Activated naive CD8-positive, alpha-beta T cell (primary cell): ENCODE measurements at regions not wholly inside any gene's neighbourhood (a gene's known extent, or its start where the extent isn't known, plus 50 kb on each side); places are given as distances from the start of the nearest gene placed in this dataset.

Experiments
- H3K27ac Mint-ChIP-seq: one replicate; pipeline ENCODE4 v1.8.0; 2021; ENCODE audit warnings: mixed read lengths
- H3K27me3 Mint-ChIP-seq: one replicate; pipeline ENCODE4 v1.8.0; 2021; ENCODE audit warnings: mixed read lengths
- H3K36me3 Mint-ChIP-seq: one replicate; pipeline ENCODE4 v1.8.0; 2021; ENCODE audit warnings: mixed read lengths
- H3K4me1 Mint-ChIP-seq: one replicate; pipeline ENCODE4 v1.8.0; 2021; ENCODE audit warnings: low read depth, mixed read lengths
- H3K4me3 Mint-ChIP-seq: one replicate; pipeline ENCODE4 v1.8.0; 2021; ENCODE audit warnings: mild to moderate bottlenecking, mixed read lengths
- H3K9me3 Mint-ChIP-seq: one replicate; pipeline ENCODE4 v1.8.0; 2021; ENCODE audit warnings: low read depth, mixed read lengths

DNA sequence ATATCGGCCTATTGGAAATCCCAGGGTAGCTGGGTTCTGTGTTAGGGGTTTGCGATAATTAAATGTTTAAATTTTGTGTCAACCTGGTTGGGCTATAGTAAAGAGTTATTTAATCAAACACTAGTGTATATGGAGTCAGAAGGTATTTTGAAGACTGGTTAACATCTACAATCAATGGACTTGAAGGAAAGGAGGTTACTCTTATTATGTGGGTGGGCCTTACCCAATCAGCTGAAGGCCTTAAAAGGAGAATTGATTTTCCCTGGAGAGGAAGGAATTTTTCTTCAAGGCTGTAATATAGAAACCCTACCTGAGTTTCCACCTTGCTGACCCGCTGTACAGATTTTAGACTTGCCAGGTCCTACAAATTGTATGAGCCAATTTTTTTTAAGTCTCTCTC lies 411.4 kb downstream of the IRX1 start:
- no peaks in the 10 kb centered on the region for H3K9me3 Mint-ChIP-seq
- H3K27me3 Mint-ChIP-seq, result no peaks in the 10 kb centered on the region
- no peak overlapping the region for H3K27ac Mint-ChIP-seq
- no peak overlapping the region for H3K4me3 Mint-ChIP-seq
- no peaks in the 10 kb centered on the region for H3K36me3 Mint-ChIP-seq
- no peaks in the 10 kb centered on the region for H3K4me1 Mint-ChIP-seq

DNA sequence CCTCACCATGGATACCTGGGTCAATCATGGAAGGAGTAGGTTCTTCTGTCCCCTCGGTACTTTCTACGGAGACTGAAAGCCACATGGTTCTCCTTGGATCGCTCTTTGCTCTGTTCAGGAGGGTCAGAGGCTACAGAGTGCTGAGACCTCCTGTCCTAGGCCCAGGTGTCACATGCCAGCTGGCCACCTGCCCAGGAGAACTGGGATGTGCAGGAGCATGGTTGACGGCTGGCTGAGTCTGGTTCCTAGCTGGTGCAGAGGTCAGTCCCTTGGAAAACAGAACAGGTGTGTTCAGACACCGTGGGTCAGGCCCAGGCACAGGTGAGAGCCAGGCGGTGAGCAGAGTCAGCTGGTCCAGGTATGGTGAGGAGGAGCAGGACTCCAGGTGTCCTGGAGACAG lies 416.3 kb downstream of the IRX1 start:
- H3K4me1 Mint-ChIP-seq, result no peaks in the 10 kb centered on the region
- H3K36me3 Mint-ChIP-seq, result no peaks in the 10 kb centered on the region
- no peak overlapping the region for H3K4me3 Mint-ChIP-seq
- H3K9me3 Mint-ChIP-seq, result no peaks in the 10 kb centered on the region
- H3K27me3 Mint-ChIP-seq, result no peaks in the 10 kb centered on the region
- no peak overlapping the region for H3K27ac Mint-ChIP-seq

DNA sequence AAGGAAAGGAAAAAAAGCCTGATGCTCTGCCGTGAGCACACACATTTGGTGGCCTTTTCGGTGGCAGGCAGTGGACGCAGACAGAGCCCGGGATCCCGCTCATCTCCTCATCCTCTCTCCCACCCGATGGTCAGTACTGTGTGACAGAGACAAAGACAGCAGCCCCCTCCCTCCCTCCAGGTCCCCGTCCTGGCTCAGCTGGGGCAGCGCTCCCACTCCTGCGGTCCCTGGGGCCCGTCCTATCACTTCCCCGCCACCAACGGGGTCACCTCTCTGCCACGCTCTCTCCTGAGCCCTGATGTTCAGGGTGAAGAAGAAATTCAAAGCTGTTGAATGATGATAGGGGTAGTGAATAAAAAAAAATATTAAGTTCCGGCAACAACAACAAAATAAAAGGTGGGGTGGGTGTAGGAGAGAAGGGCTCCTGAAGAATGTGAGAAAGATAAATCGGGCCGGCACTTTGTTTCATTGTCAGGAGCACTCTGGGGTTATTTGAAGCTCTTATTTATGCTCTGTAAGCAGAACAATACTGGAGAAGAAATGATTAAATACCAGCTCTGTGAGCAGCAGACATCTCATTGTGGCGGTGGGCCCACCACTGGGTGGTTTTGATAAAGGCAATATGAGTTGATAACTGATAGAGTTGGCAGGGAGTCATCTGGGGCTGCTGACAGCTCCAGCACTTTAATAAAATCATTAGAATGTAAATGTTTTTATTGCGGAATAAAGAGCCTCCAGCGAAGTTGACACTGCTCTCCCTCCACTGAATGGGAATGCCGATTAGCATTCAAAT lies 417.7 kb downstream of the IRX1 start:
- no peaks in the 10 kb centered on the region for H3K4me1 Mint-ChIP-seq
- no peaks in the 10 kb centered on the region for H3K36me3 Mint-ChIP-seq
- no peaks in the 10 kb centered on the region for H3K27me3 Mint-ChIP-seq
- H3K9me3 Mint-ChIP-seq, result no peaks in the 10 kb centered on the region
- no peak overlapping the region for H3K4me3 Mint-ChIP-seq
- no peak overlapping the region for H3K27ac Mint-ChIP-seq

DNA sequence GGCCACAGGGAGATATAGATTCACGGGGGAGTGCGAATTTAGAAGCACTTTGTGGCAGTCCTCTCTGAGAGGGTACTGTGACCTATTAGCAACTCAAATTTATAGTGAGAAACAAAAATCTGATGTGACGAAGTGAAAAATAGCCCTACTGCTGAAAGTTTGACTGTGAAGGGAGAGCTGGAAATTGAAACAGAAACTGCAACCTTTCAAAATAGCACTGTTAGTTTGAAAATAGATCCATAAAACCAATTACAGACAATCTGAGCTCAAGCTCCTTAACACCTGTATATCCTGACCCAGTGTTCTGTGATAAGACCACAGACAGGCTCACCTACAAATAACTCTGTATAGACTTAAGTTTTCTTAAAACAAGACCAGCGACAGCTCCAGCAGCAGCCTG lies 420.1 kb downstream of the IRX1 start:
- no peaks in the 10 kb centered on the region for H3K36me3 Mint-ChIP-seq
- H3K27me3 Mint-ChIP-seq, result no peaks in the 10 kb centered on the region
- no peak overlapping the region for H3K27ac Mint-ChIP-seq
- no peak overlapping the region for H3K4me3 Mint-ChIP-seq
- no peaks in the 10 kb centered on the region for H3K9me3 Mint-ChIP-seq
- H3K4me1 Mint-ChIP-seq, result no peaks in the 10 kb centered on the region

DNA sequence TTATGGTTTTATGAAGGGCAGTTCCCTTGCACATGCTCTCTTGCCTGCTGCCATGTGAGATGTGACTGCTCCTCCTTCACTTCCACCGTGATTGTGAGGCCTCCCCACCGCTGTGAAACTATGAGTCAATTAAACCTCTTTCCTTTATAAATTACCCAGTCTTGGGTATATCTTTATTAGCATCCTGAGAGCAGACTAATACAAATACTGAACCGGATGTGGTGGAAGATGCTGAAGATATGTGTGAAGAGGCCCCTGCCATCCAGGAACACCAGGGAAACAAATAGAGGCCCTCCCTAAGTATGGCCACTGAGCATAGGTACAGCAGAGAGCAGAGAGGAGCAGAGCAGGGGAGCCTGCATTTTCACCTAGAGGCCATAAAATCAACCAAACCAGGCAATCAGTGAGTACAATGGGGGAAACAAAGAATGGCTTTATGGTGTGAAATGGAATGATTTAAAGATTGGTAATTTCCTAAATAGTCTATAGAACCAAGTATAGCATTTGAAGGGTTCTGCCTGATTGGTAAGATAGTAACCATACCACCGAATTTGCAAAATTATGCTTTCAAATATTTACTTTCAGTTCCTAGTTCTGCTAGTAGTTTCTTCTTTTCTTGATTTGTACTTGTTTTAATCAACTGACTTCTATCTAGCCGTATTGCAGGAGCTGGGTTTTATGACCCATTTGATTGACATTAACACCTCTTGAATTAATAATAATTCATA lies 421.6 kb downstream of the IRX1 start:
- Mint-ChIP-seq H3K4me1 (no peaks in the 10 kb centered on the region), H3K27ac (no peak overlapping the region), H3K36me3 (no peaks in the 10 kb centered on the region), H3K9me3 (no peaks in the 10 kb centered on the region), H3K4me3 (no peak overlapping the region), H3K27me3 (no peaks in the 10 kb centered on the region)

DNA sequence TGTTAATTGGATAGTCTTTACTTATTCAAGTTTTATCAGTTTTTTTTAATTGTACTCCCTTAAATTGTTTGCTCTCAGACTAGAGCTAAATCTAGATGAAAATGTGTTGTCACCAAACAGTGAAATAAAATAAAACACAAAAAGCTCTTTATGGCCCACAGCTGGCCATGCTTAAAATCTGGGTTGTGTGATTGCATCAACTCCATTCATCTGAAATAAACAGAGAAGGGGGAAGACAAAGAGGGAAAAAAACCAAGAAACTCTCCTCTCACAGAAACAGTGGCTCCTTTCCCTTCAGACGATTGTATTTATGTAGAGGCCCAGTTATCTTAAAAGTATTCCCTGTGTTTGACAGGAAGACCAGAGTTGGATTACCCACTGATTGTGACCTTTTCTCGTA lies 422.4 kb downstream of the IRX1 start:
- no peak overlapping the region for H3K4me3 Mint-ChIP-seq
- H3K36me3 Mint-ChIP-seq, result no peaks in the 10 kb centered on the region
- H3K4me1 Mint-ChIP-seq, result no peaks in the 10 kb centered on the region
- no peaks in the 10 kb centered on the region for H3K27me3 Mint-ChIP-seq
- H3K9me3 Mint-ChIP-seq, result no peaks in the 10 kb centered on the region
- no peak overlapping the region for H3K27ac Mint-ChIP-seq

DNA sequence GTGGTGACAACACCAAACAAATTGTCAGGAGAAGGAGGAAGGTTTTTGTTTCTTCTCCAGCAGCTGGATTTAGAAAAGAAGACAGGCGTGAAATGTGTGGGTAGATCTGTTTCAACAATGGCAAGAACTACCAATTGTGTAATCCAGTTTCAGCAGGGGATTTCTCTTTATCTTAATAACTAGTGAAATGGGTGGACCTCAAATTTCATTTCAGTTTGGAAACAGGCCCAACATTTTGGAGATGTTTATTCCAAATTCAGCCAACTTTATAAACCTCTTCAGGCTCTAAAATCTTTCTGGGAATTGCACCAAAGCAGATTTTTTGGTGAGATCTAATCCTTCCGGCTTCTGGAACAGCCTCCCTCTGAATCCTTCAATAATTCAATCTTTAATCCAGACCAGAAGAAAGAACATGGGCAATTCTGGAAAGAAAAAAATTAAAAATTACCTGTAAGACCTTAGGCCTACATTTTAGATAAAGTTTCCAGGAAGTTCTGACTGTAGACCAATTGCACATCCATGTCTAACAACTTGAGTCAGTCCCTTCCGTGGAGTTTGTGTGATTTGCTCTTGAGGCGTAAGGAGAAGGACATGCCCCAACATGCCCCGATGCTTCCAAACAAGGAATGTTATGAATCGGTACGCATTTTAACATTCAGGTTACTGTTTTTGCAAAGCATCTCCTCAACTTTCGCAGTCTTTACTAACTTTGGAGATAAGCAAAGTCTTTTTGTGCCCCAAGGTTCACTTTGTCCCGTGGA lies 423.6 kb downstream of the IRX1 start:
- no peak overlapping the region for H3K4me3 Mint-ChIP-seq
- H3K27me3 Mint-ChIP-seq, result no peaks in the 10 kb centered on the region
- H3K27ac Mint-ChIP-seq, result no peak overlapping the region
- no peaks in the 10 kb centered on the region for H3K4me1 Mint-ChIP-seq
- H3K36me3 Mint-ChIP-seq, result no peaks in the 10 kb centered on the region
- no peaks in the 10 kb centered on the region for H3K9me3 Mint-ChIP-seq

DNA sequence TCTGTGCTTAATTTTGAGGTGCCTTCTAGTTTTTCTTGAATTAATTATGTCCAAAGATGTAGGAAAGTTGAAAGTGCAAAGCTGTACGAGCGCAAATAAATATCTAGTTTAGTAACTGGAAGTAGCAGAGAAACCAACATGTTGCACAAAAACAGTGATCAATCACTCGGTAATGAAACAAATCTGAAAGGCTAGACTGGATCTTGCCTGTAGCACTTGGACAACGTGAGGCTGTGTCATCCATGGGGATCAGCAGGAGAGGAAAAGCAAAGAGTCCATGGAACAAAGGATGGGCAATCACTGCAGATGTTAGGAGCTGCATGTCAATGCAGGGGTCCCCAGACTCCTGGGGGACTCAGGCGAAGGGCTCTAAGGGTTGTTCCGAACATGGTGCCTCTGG lies 424.2 kb downstream of the IRX1 start:
- Mint-ChIP-seq H3K27me3 (no peaks in the 10 kb centered on the region), H3K36me3 (no peaks in the 10 kb centered on the region), H3K9me3 (no peaks in the 10 kb centered on the region), H3K27ac (no peak overlapping the region), H3K4me3 (no peak overlapping the region), H3K4me1 (no peaks in the 10 kb centered on the region)

DNA sequence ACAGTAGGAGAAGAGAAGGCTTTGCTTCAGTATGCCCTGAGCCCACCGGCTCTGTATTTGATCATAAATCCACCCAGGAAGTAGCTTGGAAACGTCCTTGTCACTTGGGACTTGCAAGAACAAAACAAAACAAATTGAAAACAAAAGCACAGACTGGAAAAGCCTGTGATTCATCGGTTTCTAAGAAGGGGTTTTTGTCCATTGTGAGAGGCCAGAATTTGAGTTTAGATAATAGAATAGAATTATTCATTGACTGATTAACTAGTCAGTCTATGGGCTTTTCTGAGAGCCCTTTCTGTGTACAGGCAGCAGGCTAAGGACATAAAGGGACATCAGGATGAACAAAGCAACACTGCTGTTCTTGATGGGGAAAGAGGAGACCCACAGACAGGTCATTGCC lies 424.8 kb downstream of the IRX1 start:
- H3K9me3 Mint-ChIP-seq, result no peaks in the 10 kb centered on the region
- H3K4me3 Mint-ChIP-seq, result no peak overlapping the region
- H3K36me3 Mint-ChIP-seq, result no peaks in the 10 kb centered on the region
- H3K27ac Mint-ChIP-seq, result no peak overlapping the region
- no peaks in the 10 kb centered on the region for H3K27me3 Mint-ChIP-seq
- H3K4me1 Mint-ChIP-seq, result no peaks in the 10 kb centered on the region

DNA sequence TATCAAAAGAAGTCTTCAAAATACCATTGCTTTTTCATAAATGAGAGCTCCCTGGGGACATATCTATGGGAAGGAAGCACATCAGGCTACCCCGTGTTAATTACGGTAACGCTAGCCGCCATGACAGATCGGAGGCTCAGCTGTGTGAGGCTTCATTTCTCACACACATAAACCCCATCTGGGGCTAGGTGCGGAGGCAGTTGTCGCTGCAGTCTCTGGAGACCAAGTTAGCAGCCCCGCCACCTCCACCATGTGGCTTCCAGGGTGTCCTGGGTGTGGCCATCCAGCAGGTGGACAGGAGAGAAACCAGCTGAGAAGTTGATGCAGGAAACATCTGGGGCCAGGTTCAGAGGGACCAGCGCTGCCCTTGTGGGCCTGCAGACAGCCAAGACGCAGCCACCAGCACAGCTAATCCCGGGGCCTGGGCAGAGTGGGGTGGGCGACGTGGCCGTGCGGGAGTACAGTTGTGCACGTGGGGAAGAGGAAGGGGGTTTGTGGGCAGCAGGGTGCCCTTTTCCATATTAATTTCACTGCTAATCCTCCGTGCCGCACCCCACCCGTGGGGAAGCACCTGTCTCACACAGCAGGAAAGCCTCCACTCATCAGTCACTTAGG lies 426.5 kb downstream of the IRX1 start:
- Mint-ChIP-seq H3K4me1 (no peaks in the 10 kb centered on the region), H3K36me3 (no peaks in the 10 kb centered on the region), H3K27ac (no peak overlapping the region), H3K9me3 (no peaks in the 10 kb centered on the region), H3K4me3 (no peak overlapping the region), H3K27me3 (no peaks in the 10 kb centered on the region)

DNA sequence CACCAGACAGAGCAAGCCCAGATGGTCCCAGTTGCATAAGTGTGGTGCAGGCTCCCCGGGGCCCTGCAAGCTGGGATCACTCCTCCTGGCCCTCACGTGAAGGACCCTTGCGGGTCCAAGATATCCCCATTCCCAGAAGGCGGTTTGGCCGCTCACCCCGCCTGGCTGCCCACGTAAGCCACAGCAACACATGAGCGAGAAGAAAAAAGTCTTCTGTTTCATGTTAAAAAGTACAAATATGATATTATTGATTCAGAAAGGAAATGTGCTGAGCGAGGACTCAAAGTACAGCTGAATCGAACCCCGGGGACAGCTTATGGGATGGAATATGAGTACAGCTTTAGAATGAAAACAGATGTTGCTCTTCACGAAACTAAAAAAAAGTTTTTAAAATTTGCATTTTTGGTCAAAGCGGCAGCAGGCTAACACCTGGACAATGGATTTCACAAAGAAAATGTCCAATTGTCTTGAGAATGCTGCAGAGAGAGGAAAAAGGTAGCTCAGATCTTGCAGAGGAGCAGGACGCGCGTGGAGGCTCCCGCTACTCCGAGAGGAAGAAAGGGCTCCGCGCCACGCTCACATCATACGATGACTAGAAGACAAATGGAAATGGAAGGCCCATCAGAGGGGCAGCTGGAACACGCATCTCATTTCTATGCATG lies 427.6 kb downstream of the IRX1 start:
- H3K4me1 Mint-ChIP-seq, result no peaks in the 10 kb centered on the region
- H3K36me3 Mint-ChIP-seq, result no peaks in the 10 kb centered on the region
- H3K27me3 Mint-ChIP-seq, result no peaks in the 10 kb centered on the region

DNA sequence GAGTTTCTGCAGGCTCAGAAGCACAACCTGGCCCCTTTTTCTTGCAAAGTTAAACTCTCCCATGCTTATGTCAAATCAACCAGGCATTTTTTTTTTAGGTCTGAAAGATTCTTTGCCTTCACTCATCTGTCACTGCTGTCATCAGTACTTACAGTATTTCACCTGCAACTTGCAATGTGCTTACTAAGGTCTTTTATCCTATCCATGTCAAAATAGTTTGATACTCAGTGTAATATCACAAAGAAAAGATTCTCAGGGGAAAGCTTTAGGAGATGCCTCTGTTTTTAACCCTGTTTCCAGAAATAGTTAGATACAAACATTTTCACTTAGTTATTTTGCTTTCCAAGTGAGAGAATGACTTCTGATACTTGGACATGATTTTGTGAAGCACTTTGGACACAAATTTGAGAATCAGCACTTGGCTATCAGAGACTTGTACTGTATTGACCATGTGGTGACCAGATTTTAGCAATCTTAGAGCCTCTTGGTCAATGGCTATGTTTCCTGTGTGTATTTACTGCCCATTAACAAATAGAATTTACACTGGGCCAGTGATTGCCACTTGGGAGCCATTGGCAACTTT lies 428.2 kb downstream of the IRX1 start:
- Mint-ChIP-seq H3K4me1 (no peaks in the 10 kb centered on the region), H3K4me3 (no peak overlapping the region), H3K27ac (no peak overlapping the region), H3K36me3 (no peaks in the 10 kb centered on the region), H3K27me3 (no peaks in the 10 kb centered on the region), H3K9me3 (no peaks in the 10 kb centered on the region)

More for the DNA sequence above, 427.6 kb downstream of the IRX1 start:
- Mint-ChIP-seq H3K4me3 (no peak overlapping the region), H3K27ac (no peak overlapping the region), H3K9me3 (no peaks in the 10 kb centered on the region)

DNA sequence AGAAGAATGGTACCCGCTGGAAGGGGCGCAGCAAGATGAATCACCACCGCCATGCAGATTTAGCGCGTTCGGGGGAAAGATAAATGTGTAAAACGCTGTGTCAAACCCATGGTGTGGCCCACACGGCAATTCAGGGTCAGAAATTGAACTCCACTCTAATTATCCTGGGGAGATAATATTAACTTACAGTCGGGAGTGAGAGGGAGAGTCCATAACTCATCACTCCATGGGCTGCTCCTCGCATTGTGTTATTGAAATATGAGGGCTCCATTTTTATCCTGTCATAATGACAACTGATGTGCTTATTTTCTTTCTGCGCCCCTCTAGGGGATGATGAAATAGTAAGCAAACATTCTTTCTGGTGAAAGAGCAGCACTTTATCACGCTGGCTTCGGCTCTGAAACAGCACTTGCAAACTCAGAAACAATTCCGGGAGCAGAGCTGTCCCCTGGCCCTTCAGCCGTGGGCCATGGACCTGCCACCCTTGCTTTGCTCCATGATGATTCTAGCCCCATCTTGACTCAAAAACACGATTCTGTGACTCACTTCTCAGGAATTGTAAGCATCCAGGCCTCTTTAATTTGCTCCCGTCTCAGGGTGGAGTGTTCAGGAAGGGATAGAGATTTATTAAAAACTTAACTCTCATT lies 431.6 kb downstream of the IRX1 start:
- H3K4me1 Mint-ChIP-seq, result no peaks in the 10 kb centered on the region
- H3K36me3 Mint-ChIP-seq, result no peaks in the 10 kb centered on the region
- no peaks in the 10 kb centered on the region for H3K27me3 Mint-ChIP-seq
- H3K9me3 Mint-ChIP-seq, result no peaks in the 10 kb centered on the region
- no peak overlapping the region for H3K4me3 Mint-ChIP-seq
- H3K27ac Mint-ChIP-seq, result no peak overlapping the region

DNA sequence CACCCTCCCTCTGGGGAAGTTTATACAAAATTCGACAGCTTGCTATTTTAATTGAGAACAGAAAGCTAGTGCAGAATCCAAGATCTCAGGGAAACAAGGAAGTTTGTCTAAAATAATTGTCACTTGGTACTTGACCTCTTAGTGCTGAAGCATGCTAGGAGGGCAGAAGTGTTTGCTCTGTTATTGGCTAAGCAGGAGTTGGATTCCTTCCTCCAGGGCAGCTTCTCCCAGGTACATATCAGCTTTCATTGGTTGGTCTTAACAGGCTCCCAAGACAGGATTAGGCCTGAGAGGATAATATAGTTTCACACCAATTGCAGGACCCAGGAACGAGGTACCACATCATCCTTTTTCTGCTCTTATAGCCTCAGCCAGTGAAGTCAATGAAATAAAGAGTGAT lies 432.8 kb downstream of the IRX1 start:
- H3K9me3 Mint-ChIP-seq, result no peaks in the 10 kb centered on the region
- no peak overlapping the region for H3K27ac Mint-ChIP-seq

More for the DNA sequence above, 432.8 kb downstream of the IRX1 start:
- no peaks in the 10 kb centered on the region for H3K36me3 Mint-ChIP-seq
- H3K4me1 Mint-ChIP-seq, result no peaks in the 10 kb centered on the region
- H3K4me3 Mint-ChIP-seq, result no peak overlapping the region
- no peaks in the 10 kb centered on the region for H3K27me3 Mint-ChIP-seq
